ENCODE measurements at regions not wholly inside any gene's neighbourhood (a gene's known extent, or its start where the extent isn't known, plus 50 kb on each side); places are given as distances from the start of the nearest gene placed in this dataset.
"Not testable (repeated sequence)": the region's sequence is repeated elsewhere in the genome, so short reads cannot be mapped to it uniquely, and the experiment has no call there.

DNA sequence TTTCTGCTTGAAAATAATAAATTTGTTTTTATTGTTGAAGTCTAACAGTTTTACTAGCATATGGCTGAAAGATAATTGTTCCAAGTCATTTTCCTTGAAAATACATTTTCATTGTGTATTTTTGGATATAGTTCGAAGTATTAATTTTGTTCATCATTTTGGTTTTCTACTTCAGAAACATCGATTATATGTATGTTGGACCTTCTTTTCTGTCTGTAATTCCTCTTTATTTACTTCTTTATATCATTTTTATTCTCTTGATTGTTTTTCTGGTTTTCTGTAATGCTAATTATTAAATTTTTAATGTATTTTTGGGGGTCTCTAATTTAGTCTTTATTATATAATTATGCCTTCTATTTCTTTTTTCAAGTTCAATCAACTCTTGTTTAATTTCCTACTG is 407.1 kb upstream of the FRG1 start:
- Histone ChIP-seq H3K27ac (no peak overlapping the region), H3K9me3 (no peaks in the 10 kb centered on the region), H3K4me1 (no peaks in the 10 kb centered on the region), H3K36me3 (no peaks in the 10 kb centered on the region), H3K4me3 (replicated peaks in 1 of 3) (no peak overlapping the region), H3K27me3 (no peaks in the 10 kb centered on the region)
- intact Hi-C loops (cut with DNase I) = no loop called here
- TF ChIP-seq POLR2A (IDR thresholded peaks at IDR 0.05) = no peak
- TF ChIP-seq, protein P1, sequence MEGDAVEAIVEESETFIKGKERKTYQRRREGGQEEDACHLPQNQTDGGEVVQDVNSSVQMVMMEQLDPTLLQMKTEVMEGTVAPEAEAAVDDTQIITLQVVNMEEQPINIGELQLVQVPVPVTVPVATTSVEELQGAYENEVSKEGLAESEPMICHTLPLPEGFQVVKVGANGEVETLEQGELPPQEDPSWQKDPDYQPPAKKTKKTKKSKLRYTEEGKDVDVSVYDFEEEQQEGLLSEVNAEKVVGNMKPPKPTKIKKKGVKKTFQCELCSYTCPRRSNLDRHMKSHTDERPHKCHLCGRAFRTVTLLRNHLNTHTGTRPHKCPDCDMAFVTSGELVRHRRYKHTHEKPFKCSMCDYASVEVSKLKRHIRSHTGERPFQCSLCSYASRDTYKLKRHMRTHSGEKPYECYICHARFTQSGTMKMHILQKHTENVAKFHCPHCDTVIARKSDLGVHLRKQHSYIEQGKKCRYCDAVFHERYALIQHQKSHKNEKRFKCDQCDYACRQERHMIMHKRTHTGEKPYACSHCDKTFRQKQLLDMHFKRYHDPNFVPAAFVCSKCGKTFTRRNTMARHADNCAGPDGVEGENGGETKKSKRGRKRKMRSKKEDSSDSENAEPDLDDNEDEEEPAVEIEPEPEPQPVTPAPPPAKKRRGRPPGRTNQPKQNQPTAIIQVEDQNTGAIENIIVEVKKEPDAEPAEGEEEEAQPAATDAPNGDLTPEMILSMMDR (IDR thresholded peaks at IDR 0.05) = no peak
- DNase-seq = no peak
- WGBS, 2 donors = 92 to 95% methylated on average over 2 of the region's 2 CpGs

- H3K27ac ChIP-seq = no peak overlapping the region
- TF ChIP-seq POLR2A (IDR thresholded peaks at IDR 0.05) = no peak
- TF ChIP-seq, protein P1 (IDR thresholded peaks at IDR 0.05) = no peak
- H3K4me3 ChIP-seq (replicated peaks in 1 of 3) = no peak overlapping the region
- H3K27me3 ChIP-seq = no peaks in the 10 kb centered on the region
- H3K9me3 ChIP-seq = no peaks in the 10 kb centered on the region
- no peaks in the 10 kb centered on the region for H3K4me1 ChIP-seq
- intact Hi-C loops (cut with DNase I) = no loop called here
- DNase-seq = no peak
- WGBS, 2 donors = 79 to 80% methylated on average over 7 of the region's 7 CpGs
- H3K36me3 ChIP-seq = no peaks in the 10 kb centered on the region
Observed at GRCh38 chr4:189547559-189547958, 393.1 kb upstream of the FRG1 start.

DNA sequence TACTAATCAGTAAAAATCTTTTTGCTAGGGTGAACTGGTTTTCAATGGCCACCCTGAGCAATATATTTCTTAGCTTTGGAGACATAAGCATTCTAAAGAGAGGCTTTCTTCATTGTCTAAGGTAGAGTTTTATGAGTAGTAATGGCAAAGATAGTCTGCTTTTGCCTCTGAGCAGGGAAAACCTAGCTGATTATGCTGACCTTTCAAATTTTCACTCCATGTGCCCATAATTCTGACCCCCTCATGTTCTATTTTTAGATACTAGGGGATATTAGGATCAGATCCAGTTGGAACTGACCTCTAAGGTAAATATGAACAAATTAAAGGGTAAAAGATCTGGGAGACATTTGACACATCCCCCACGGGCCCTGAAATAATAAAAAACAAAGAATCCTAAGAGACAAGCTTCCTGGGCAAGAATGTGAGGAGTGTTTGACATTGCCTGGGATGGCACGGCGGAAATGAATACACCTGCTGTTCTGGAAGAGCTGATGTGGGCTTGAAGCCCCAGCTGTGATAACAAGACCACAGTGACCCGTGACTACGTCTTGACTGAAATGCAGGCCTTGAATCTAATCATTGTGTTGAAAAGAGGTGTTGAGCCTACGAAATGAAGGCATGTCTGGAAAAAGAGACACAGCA is 392.1 kb upstream of the FRG1 start:
- no peaks in the 10 kb centered on the region for H3K4me1 ChIP-seq
- no peaks in the 10 kb centered on the region for H3K36me3 ChIP-seq
- TF ChIP-seq POLR2A (IDR thresholded peaks at IDR 0.05) = no peak
- TF ChIP-seq, protein P1 (IDR thresholded peaks at IDR 0.05) = no peak
- H3K4me3 ChIP-seq (replicated peaks in 1 of 3) = no peak overlapping the region
- intact Hi-C loops (cut with DNase I) = no loop called here
- no peaks in the 10 kb centered on the region for H3K27me3 ChIP-seq
- H3K9me3 ChIP-seq = no peaks in the 10 kb centered on the region
- 54 to 66% methylated on average over 6 of the region's 6 CpGs for WGBS, 2 donors
- DNase-seq = no peak
- H3K27ac ChIP-seq = no peak overlapping the region

GRCh38 chr4:189551931-189552670 is 388.6 kb upstream of the FRG1 start:
- WGBS, 2 donors = 73% methylated on average over 17 of the region's 17 CpGs

GRCh38 chr4:189560605-189561004 is 380.1 kb upstream of the FRG1 start:
- H3K27ac ChIP-seq; intact Hi-C loops (cut with DNase I); H3K9me3 ChIP-seq; H3K27me3 ChIP-seq; H3K4me3 ChIP-seq (replicated peaks in 1 of 3); H3K4me1 ChIP-seq; H3K36me3 ChIP-seq; DNase-seq: not testable (repeated sequence)
- 68 to 76% methylated on average over 8 of the region's 8 CpGs for WGBS, 2 donors

More at GRCh38 chr4:189551931-189552670, 388.6 kb upstream of the FRG1 start:
- H3K27ac ChIP-seq; H3K27me3 ChIP-seq; DNase-seq; intact Hi-C loops (cut with DNase I); H3K36me3 ChIP-seq; H3K4me3 ChIP-seq (replicated peaks in 1 of 3); H3K4me1 ChIP-seq; H3K9me3 ChIP-seq: not testable (repeated sequence)

DNA sequence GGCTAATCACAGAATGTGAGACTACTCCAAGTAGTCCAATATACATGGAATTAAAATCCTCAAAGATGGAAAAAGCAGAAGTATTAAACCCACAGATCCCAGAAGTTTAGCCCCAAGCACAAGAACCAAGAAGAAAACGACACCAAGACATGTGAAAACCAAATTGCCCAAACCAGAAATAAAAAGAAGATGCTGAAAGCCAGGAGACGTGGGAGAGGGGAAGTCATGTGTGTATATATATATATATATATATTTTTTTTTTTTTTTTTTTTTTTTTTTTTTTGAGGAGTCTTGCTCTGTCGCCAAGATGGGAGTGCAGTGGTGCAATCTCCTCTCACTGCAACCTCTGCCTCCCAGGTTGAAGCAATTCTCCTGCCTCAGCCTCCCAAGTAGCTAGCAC is 376.9 kb upstream of the FRG1 start:
- DNase-seq; H3K36me3 ChIP-seq; H3K4me3 ChIP-seq (replicated peaks in 1 of 3); H3K9me3 ChIP-seq; H3K4me1 ChIP-seq; H3K27ac ChIP-seq; intact Hi-C loops (cut with DNase I); H3K27me3 ChIP-seq: not testable (repeated sequence)
- WGBS, 2 donors = 63 to 64% methylated on average over 3 of the region's 3 CpGs

GRCh38 chr4:189566271-189566670 is 374.4 kb upstream of the FRG1 start:
- WGBS, 2 donors = 82 to 85% methylated on average over 2 of the region's 2 CpGs
- DNase-seq; H3K4me3 ChIP-seq (replicated peaks in 1 of 3); intact Hi-C loops (cut with DNase I); H3K27ac ChIP-seq; H3K36me3 ChIP-seq; H3K9me3 ChIP-seq; H3K4me1 ChIP-seq; H3K27me3 ChIP-seq: not testable (repeated sequence)

DNA sequence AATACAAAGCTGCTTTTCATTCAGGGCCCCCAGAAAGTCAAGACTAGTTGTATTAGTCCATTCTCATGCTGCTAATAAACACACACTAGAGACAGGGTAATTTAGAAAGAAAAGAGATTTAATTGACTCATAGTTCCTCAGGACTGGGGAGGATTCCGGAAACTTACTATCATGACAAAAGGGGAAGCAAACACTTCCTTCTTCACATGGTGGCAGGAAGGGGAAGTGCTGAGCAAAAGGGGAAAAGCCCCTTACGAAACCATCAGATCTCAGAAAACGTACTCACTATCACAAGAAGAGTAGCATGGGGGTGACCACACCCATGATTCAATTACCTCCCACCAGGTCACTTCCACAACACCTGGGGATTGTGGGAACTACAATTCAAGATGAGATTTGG is 373.8 kb upstream of the FRG1 start:
- DNase-seq; H3K9me3 ChIP-seq; H3K27ac ChIP-seq; H3K4me3 ChIP-seq (replicated peaks in 1 of 3); intact Hi-C loops (cut with DNase I); H3K27me3 ChIP-seq; H3K36me3 ChIP-seq; H3K4me1 ChIP-seq: not testable (repeated sequence)
- WGBS, 2 donors = 72 to 82% methylated on average over 3 of the region's 3 CpGs

GRCh38 chr4:189579645-189580044 is 361.0 kb upstream of the FRG1 start:
- H3K4me1 ChIP-seq; intact Hi-C loops (cut with DNase I); H3K36me3 ChIP-seq; H3K27me3 ChIP-seq; H3K27ac ChIP-seq; DNase-seq; H3K9me3 ChIP-seq; H3K4me3 ChIP-seq (replicated peaks in 1 of 3): not testable (repeated sequence)
- 75 to 76% methylated on average over 1 to 3 of the region's 3 CpGs for WGBS, 2 donors

Measured in thyroid gland (tissue), 4 donors.